HFFc6 (cell line): ENCODE measurements at regions not wholly inside any gene's neighbourhood (a gene's known extent, or its start where the extent isn't known, plus 50 kb on each side); places are given as distances from the start of the nearest gene placed in this dataset.

Experiments
- DNase-seq: peaks from one replicate; pipeline ENCODE4 v3.0.0-alpha.2; 2018
- H3K27ac Mint-ChIP-seq: 2 replicates; pipeline ENCODE4 v1.8.0; 2020; ENCODE audit warnings: mild to moderate bottlenecking, mixed read lengths
- H3K27me3 Mint-ChIP-seq: 2 replicates; pipeline ENCODE4 v1.8.0; 2021; ENCODE audit warnings: mild to moderate bottlenecking, moderate library complexity, mixed read lengths; ENCODE audit not compliant: insufficient read depth
- H3K36me3 Mint-ChIP-seq: 2 replicates; pipeline ENCODE4 v1.8.0; 2021; ENCODE audit warnings: low read depth, mixed read lengths
- H3K4me1 Mint-ChIP-seq: 2 replicates; pipeline ENCODE4 v1.8.0; 2020; ENCODE audit warnings: low read depth, mixed read lengths
- H3K4me3 Mint-ChIP-seq: 2 replicates; pipeline ENCODE4 v1.8.0; 2020; ENCODE audit warnings: mild to moderate bottlenecking, moderate library complexity, mixed read lengths
- H3K9me3 Mint-ChIP-seq: 2 replicates; pipeline ENCODE4 v1.8.0; 2020; ENCODE audit warnings: mild to moderate bottlenecking, mixed read lengths
- CTCF ChIP-seq: fragments of 200-600 bp; sonication (generic); IDR thresholded peaks from 2 replicates; pipeline ENCODE4 v1.5.0; 2021; ENCODE audit warnings: antibody characterized with exemption, mild to moderate bottlenecking

GRCh38 chr12:67457778-67458665 is 188.9 kb downstream of the CAND1 start:
- H3K27me3 Mint-ChIP-seq, result peaks cover 9% of the 10 kb centered on the region; the same call in 1 of the 2 replicates
- TF ChIP-seq CTCF, result peak; percentile 63
- H3K4me1 Mint-ChIP-seq, result peaks cover 26% of the 10 kb centered on the region
- H3K27ac Mint-ChIP-seq, result no peak overlapping the region
- H3K4me3 Mint-ChIP-seq, result no peak overlapping the region
- no peaks in the 10 kb centered on the region for H3K36me3 Mint-ChIP-seq
- no peak for DNase-seq
- H3K9me3 Mint-ChIP-seq, result no peaks in the 10 kb centered on the region

- H3K27me3 Mint-ChIP-seq, result peaks cover 10% of the 10 kb centered on the region; the same call in 1 of the 2 replicates
- no peak for DNase-seq
- H3K4me1 Mint-ChIP-seq, result peaks cover 26% of the 10 kb centered on the region
- no peaks in the 10 kb centered on the region for H3K36me3 Mint-ChIP-seq
- no peak for TF ChIP-seq CTCF
- H3K4me3 Mint-ChIP-seq, result no peak overlapping the region
- no peak overlapping the region for H3K27ac Mint-ChIP-seq
- H3K9me3 Mint-ChIP-seq, result no peaks in the 10 kb centered on the region
Observed at GRCh38 chr12:67459173-67459572, 189.4 kb upstream of the DYRK2 start.

- Mint-ChIP-seq H3K27me3 (peaks cover 10% of the 10 kb centered on the region; the same call in 1 of the 2 replicates), H3K4me1 (peaks cover 26% of the 10 kb centered on the region), H3K4me3 (no peak overlapping the region), H3K27ac (no peak overlapping the region), H3K36me3 (no peaks in the 10 kb centered on the region), H3K9me3 (no peaks in the 10 kb centered on the region)
- no peak for TF ChIP-seq CTCF
- no peak for DNase-seq
Observed at GRCh38 chr12:67459578-67459977, 189.0 kb upstream of the DYRK2 start.

- no peak for DNase-seq
- no peaks in the 10 kb centered on the region for H3K36me3 Mint-ChIP-seq
- H3K9me3 Mint-ChIP-seq, result no peaks in the 10 kb centered on the region
- H3K4me1 Mint-ChIP-seq, result peaks cover 26% of the 10 kb centered on the region
- TF ChIP-seq CTCF, result no peak
- peaks cover 10% of the 10 kb centered on the region; the same call in 1 of the 2 replicates for H3K27me3 Mint-ChIP-seq
- no peak overlapping the region for H3K4me3 Mint-ChIP-seq
- no peak overlapping the region for H3K27ac Mint-ChIP-seq
Observed at GRCh38 chr12:67460388-67460787, 188.2 kb upstream of the DYRK2 start.

GRCh38 chr12:67468549-67469245 is 179.8 kb upstream of the DYRK2 start:
- Mint-ChIP-seq H3K9me3 (peaks cover 7% of the 10 kb centered on the region), H3K36me3 (no peaks in the 10 kb centered on the region), H3K27me3 (peaks cover 3% of the 10 kb centered on the region; the same call in 1 of the 2 replicates), H3K4me3 (no peak overlapping the region), H3K27ac (no peak overlapping the region), H3K4me1 (no peaks in the 10 kb centered on the region)
- TF ChIP-seq CTCF, result no peak
- no peak for DNase-seq
